ENCODE measurements at regions not wholly inside any gene's neighbourhood (a gene's known extent, or its start where the extent isn't known, plus 50 kb on each side); places are given as distances from the start of the nearest gene placed in this dataset.
"Not testable (repeated sequence)": the region's sequence is repeated elsewhere in the genome, so short reads cannot be mapped to it uniquely, and the experiment has no call there.

- DNase-seq (ENCODE audit: low spot score) = not testable (repeated sequence)
These were observed 1211.0 kb downstream of the FSCB start for GRCh38 chr14:43296061-43296460.

GRCh38 chr14:43285575-43285974, 1221.5 kb downstream of the FSCB start:
- no peak for DNase-seq (ENCODE audit: low spot score)

GRCh38 chr14:43260056-43260455, 1247.0 kb downstream of the FSCB start:
- no peak for DNase-seq (ENCODE audit: low spot score)

DNA sequence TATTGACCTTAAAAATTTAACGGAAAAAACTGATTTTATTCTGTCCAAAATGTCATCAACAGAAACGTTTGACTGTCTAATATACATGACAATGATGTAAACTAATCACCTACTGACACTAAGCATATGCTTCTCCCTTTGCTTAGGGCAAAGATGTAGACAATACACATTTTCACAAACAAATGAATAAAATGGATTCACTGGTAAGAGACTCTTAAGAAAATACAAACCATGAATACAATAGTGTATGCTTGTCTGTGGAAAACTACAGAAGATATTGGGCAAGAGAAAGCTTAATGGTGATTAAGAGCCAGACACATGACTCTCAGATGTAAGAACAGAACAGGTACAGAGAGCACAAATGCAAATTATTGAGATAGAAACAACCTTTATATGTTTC, 1248.7 kb downstream of the FSCB start:
- no peak for DNase-seq (ENCODE audit: low spot score)

DNA sequence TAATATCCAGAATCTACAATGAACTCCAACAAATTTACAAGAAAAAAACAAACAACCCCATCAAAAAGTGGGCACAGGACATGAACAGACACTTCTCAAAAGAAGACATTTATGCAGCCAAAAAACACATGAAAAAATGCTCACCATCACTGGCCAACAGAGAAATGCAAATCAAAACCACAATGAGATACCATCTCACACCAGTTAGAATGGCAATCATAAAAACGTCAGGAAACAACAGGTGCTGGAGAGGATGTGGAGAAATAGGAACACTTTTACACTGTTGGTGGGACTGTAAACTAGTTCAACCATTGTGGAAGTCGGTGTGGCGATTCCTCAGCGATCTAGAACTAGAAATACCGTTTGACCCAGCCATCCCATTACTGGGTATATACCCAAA, 1250.1 kb downstream of the FSCB start:
- not testable (repeated sequence) for DNase-seq (ENCODE audit: low spot score)

- no peak for DNase-seq (ENCODE audit: low spot score)
These were observed 1254.2 kb downstream of the FSCB start for GRCh38 chr14:43252866-43253265.

- DNase-seq (ENCODE audit: low spot score) = no peak
These were observed 1257.5 kb downstream of the FSCB start for GRCh38 chr14:43249591-43249990.

GRCh38 chr14:43249116-43249515, 1258.0 kb downstream of the FSCB start:
- no peak for DNase-seq (ENCODE audit: low spot score)

- DNase-seq (ENCODE audit: low spot score) = no peak
These were observed 1259.2 kb downstream of the FSCB start for GRCh38 chr14:43247877-43248276.

DNA sequence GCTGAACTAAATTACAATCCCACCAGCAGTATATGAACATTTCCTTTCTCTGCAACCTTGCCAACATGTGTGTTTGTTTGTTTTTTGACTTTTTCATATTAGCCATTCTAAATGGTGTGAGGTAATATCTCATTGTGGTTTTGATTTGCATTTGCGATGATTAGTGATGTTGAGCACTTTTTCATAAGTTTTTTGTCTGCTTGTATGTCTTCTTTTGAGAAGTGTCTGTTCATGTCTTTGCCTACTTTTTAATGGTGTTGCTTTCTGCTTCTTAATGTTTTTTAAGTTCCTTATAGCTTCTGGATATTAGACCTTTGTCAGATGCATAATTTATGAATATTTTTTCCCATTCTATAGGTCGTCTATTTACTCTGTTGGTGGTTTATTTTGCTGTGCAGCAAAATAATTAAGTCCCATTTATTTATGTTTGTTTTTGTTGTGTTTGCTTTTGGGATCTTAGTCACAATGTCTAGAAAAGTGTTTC, 1262.9 kb downstream of the FSCB start:
- no peak for DNase-seq (ENCODE audit: low spot score)

DNA sequence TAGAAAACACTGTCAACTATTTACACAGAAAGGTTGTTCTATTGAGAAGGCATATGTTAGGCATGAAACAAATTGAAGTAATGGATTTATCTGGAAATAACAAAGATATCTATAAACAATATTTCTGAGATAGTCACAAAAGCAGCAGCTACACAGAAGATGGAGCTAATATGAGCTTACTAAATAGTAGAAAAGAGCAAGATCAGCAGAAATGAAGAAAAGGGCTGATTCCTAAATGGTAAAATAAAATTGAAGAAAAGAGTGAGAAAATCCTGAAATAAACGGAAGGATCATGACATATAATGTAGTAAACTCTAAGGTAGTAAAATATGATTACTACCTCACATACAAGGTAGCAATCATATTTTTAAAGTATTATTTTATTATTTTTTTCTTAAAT, 1263.9 kb downstream of the FSCB start:
- no peak for DNase-seq (ENCODE audit: low spot score)

DNA sequence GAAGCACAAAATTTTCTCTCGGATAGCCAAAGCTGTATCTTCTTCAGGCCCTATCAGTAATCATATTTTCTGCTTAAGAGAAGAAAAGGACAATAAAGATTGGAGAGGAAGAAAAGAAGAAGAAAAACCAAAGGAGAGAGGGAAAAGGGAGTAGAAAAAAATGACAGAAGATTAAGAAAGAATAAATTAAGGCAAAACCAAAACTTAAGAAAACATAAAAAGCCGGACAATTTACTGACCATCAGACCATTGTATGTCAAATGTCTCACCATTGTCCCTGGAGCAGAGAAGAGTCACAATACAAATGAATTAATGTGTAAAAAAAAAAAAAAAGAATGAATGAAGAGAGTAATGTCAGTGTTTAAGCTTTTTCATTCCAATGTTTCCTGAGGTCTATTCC, 1274.8 kb downstream of the FSCB start:
- no peak for DNase-seq (ENCODE audit: low spot score)

- no peak for DNase-seq (ENCODE audit: low spot score)
These were observed 1291.6 kb downstream of the FSCB start for GRCh38 chr14:43215524-43215923.

DNA sequence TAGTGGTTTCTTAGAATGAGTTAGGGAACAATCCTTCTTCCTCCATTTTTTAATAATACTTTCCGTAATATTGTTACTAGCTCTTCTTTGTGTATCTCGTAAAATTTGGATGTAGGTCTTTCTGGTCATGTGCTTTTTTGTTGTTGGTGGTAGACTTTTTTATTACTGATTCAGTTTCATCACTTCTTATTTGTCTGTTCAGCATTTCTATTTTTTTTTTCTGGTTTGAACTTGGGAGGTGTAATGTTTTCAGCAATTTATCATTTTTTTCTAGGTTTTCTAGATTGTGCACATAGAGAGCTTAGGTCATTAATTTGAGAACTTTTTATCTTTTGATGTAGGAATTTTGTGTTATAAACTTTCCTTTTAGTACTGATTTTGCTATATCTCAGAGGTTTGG, 1299.9 kb downstream of the FSCB start:
- DNase-seq (ENCODE audit: low spot score) = no peak

DNA sequence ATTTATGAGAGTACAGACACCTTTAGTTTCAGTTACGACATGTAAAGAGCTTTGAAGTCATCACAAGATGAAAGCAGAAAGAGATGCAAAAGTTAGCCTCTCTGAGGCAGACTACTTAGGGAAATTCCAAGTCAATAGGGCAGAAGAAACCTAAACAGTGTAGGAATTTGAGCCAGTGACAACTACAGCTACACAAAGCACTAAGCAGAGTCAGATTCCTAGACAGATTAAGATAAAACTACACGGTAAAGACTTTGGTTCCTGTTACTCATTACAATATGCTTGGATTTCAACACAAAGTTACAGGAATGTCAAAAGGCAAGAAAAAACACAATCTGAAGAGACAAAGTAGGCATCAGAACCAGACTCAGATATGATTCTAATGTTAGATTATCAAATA, 1302.3 kb downstream of the FSCB start:
- DNase-seq (ENCODE audit: low spot score) = no peak

GRCh38 chr14:43200519-43200918, 1306.6 kb downstream of the FSCB start:
- DNase-seq (ENCODE audit: low spot score) = no peak

DNA sequence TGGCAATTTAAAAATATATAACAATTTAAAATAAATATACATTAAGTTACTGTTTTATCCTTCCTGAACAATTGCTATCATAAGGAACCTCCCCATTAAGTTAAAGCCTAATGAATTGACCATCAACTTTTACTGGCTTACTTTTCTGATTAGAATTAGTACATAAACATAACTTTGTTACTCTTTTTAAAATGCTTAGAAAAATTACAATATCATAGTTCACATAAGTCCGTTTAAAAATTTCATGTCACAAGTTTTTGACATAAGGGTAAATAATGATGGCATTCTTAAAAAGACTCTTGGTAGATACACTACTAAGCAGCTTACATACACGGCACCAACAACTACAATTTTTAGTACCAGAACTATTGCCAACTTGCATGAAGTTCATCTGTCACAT, 1308.6 kb downstream of the FSCB start:
- DNase-seq (ENCODE audit: low spot score) = no peak

DNA sequence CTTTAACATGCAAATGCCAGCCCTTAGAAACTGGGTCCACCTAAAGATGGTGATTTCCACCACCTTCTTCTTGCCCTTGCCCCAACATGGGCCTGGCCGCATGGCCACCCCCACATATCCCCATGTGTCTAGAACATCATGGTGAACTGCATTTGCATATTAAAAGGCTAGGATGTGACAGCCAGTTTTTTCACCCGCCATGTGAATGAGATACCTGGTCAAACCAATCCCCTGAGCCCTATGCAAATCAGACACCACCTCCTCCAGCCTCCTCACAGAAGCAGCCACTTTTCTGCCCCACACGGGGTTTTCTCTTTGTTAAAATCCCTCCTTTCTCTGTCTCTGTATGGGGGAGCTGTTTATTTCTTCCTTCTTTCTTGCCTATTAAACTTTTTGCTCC, 1322.5 kb downstream of the FSCB start:
- DNase-seq (ENCODE audit: low spot score) = no peak

DNA sequence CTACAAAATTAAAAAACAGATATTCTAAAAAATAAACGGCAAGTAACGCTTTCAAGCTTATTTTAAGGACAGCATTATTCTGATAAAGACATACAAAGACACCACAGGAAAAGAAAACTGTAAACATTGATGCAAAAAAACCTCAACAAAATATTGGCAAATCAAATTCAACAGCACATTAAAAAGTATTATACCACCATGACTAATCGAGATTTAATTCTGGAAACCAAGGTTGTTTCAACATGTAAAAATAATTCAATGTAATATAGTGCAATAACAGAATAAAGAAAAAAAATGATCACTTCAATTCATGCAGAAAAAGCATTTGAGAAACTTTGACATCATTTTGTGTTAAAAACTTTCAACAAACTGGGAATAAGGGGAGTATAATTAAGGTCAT, 1323.2 kb downstream of the FSCB start:
- no peak for DNase-seq (ENCODE audit: low spot score)

GRCh38 chr14:43175896-43176295, 1331.2 kb downstream of the FSCB start:
- no peak for DNase-seq (ENCODE audit: low spot score)

GRCh38 chr14:43172899-43173548, 1334.1 kb downstream of the FSCB start:
- DNase-seq (ENCODE audit: low spot score) = no peak

DNA sequence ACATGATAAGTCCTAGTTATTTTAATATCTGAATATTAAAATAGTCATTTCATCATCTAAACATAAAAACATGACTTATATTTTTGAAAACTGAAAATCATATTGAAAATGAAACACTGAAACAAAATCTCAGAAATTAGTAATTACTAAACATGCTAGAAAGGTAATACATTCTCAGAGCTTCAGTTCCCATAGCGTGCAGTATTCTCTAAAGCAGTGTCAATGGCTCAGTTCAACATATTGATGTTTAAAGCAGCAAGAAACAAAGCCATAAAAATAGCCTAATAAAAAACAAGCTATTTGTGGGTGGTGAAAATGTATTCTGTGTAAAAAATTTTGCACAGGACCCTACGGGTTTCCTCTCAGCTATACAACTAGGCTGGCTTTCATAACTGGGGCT, 1337.4 kb downstream of the FSCB start:
- DNase-seq (ENCODE audit: low spot score) = no peak

GRCh38 chr14:43168371-43168925, 1338.6 kb downstream of the FSCB start:
- no peak for DNase-seq (ENCODE audit: low spot score)

GRCh38 chr14:43166163-43166562, 1340.9 kb downstream of the FSCB start:
- DNase-seq (ENCODE audit: low spot score) = no peak

All from kidney tubule cell (primary cell).